ENCODE measurements at regions not wholly inside any gene's neighbourhood (a gene's known extent, or its start where the extent isn't known, plus 50 kb on each side); places are given as distances from the start of the nearest gene placed in this dataset.
"Not testable (repeated sequence)": the region's sequence is repeated elsewhere in the genome, so short reads cannot be mapped to it uniquely, and the experiment has no call there.

DNA sequence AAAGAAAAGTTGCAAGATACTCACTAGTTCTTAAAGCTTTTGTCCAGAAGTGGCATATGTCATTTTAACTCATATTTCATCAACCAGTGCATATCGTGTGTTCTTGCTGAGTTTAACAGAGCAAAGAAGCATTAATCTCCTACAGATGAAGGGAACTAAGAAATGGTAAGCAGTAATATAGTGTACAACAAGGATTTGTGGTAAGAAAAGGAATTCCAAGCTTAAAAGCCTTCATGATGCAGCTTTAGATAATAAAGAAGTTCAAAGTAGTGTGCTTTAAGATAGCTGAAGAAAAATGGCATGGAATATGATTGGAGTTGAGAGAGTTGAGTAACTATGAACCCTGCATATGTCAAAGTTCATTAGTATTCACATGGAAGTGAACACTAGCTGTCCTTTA, 649.8 kb upstream of the FSHR start:
- DNase-seq (ENCODE audit: low read depth, low spot score) = no peak

DNA sequence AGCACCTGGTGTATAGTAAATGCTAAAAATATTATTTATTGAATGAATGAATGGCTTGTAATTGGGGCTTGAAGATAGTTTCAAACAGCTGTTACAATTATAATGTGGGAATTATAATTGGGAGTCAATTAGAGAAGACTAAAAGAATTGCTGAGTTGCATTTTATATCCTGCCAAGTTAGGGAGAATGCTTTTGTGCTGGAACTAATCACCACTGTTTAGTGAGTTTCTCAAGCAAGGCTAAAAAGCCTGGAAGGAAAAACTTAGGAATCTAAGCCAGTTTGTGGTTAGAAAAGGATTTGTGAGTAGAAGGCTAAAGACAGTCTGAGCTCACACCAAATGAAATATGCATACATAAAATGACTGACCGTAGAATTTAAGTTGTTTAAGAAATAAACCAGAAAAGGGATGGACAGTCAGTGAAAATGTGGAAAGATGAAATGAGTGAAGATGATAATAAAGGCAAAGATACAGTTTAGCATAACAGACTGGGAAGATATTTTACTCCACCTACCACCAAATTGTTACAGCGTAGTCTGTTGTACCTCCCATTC, 647.7 kb upstream of the FSHR start:
- DNase-seq (ENCODE audit: low read depth, low spot score) = no peak

DNA sequence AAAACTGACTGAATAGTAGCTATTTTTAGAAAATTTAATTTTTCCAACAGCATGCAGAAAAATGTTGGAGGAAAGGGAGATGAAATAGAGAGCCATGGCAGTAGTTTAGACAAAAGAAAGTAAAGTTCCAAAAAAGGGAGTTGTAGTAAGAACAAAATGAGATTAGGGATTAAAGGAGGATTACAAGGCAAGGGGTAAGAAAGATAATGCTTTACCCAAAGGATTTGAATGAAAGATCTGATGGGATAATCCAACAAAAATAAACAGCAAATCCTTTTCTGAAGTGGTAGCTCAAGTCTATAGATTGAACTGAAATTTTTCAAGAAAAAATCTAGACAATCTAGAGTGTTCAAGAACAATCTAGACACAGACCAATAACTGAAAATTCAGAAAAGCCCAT, 644.3 kb upstream of the FSHR start:
- DNase-seq (ENCODE audit: low read depth, low spot score) = no peak

DNA sequence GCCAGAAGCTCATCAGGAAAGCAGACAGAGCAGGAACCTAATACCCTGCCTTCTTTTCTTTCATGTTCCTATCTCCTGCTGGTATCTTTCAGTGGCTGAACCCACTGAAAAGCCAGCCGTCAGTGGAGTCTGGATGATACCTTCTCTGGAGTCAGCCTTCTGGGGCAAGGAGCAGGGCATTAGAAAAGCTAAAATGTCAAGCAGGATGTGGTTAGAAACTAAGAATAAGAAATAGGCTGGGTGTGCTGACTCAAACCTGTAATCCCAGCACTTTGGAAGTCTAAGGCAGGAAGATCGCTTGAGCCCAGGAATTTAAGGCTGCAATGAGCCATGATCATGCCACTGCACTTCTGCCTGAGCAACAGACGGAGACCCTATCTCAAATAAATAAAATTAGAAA, 642.0 kb upstream of the FSHR start:
- no peak for DNase-seq (ENCODE audit: low read depth, low spot score)

DNA sequence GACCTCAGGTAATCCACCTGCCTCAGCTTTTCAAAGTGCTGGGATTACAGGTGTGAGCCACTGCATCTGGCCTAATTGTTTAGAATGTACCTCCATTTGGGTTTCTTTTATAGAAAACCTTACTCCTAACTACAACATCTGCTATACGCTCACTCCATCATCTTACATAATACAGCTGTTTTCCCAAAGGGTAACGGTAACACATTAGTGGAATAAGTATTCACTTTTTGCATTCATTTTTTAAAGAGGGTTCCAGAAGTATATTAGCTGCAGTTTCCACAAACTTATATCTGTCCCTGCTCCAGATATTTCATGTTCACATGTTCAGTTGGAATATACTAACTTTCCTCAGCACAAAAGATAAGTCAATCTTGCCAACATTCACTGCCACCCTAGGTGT, 640.1 kb upstream of the FSHR start:
- DNase-seq (ENCODE audit: low read depth, low spot score) = no peak

DNA sequence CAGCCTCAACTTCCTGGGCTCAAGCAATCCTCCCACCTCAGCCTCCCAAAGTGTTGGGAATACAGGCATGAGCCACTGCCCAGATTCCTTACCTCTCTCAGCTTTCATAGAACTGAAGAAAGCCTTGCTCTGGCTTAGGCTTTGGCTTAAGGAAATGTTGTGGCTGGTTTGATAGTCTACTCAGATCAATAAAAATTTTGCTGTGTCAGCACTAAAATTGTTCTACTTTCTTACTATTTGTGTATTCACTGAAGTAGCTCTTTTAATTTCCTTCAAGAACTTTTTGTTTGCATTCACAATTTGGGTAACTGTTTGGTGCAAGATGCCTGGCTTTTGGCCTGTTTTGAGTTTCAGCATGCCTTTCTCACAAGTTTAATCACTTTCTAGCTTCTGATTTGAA, 634.0 kb upstream of the FSHR start:
- no peak for DNase-seq (ENCODE audit: low read depth, low spot score)

DNA sequence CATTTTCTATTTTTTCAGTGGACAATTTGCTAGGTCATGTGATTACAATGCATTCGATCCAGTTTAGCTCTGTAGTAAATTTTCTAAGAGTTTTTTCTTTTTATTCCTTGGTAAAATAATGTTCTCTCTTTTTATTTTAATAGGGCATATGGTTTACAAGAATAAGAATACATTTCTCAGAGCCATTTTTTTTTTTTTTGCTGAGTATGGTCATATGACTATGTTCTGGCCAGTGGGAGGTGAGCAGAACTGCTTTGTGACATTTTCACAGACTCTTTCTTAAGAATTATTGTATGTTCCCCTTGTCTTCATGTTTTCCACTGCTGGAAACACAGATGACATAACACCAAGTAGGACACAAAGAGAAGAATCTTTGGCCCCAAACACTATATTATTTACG, 626.6 kb upstream of the FSHR start:
- DNase-seq (ENCODE audit: low read depth, low spot score) = no peak

DNA sequence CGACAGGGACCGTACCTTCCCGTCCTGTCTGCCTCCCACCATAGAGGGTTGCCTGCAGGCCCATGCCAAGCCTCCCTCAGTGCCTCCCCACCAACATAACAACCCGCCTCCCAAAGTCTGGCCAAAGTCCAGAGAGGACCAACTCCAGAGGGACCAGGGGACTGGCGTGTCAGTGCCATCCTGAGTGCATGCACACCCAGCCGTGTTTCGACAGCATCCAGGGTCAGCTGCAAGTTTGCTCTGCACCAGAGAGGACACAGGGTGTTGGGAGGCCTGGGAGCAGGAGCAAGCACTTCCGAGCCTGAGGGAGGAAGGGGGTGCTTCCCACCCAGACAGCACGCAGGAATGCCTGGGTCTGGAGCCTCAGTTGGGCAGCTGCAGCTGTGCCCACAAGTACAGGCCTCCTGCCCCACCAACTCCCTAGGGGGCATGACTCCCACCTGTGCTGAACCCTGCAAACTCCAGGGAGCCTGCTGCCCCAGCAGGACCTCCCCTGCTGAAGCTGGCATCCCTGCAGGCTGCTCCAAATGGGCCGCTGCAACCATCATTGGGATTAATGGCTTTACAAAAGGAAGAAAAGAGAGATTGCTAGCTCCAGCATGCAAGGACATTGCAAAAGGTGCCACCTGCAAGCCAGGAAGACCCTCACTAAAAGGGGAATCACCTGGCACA, 618.1 kb upstream of the FSHR start:
- DNase-seq (ENCODE audit: low read depth, low spot score) = no peak

DNA sequence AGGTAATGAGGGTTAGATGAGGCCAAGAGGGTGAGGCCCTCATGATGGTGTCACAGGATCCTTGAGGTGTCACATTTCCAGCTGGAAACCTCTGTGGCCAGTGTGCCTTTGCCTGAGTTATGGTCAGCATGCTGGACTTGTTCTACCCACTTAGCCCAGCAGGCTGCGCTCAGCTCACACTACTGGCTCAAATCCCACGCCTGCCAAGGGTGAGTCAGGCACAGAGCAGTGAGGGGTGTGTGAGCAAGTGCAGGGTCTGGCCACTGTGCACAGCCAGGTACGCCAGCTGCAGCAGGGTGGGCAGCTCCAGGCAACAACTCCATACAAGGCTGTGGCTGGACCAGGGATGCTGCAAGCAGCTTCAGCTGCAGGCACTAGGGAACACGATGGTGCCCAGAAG, 616.6 kb upstream of the FSHR start:
- no peak for DNase-seq (ENCODE audit: low read depth, low spot score)

DNA sequence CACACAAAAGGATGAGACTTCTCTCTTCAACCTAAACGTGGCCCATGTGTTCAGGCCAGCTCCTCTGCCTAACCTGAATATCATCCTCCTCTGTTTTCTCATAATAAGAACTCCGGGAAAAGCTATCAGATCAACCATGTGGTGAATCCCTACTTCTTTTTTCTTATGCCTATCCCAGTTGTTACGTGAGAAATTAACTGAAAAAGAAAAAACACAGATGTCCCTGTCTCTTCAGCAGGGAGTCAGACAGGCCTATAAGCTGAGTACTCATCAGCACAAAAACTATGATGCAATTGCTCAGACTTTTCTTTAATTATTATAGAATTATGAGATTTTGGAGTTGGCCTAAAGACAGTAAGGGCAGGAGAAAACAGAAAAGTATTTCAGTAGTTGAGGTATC, 613.0 kb upstream of the FSHR start:
- DNase-seq (ENCODE audit: low read depth, low spot score) = no peak

DNA sequence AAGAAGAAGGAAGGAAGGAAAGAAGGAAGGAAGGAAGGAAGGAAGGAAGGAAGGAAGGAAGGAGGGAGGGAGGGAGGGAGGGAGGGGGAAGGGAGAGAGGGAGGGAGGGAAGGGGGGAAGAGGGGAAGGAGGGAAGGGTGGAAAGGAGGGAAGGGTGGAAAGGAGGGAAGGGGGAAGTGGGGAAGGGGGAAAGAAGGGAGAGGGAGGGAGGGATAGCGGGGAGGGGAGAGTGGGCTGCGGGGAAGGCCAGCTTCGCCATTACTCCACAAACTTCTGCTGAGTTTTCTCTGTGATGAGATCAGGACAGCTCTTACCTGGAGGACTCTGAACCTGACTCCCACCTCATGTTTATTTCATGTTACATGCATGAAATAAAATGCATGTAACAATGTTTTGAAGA, 601.5 kb upstream of the FSHR start:
- no peak for DNase-seq (ENCODE audit: low read depth, low spot score)

DNA sequence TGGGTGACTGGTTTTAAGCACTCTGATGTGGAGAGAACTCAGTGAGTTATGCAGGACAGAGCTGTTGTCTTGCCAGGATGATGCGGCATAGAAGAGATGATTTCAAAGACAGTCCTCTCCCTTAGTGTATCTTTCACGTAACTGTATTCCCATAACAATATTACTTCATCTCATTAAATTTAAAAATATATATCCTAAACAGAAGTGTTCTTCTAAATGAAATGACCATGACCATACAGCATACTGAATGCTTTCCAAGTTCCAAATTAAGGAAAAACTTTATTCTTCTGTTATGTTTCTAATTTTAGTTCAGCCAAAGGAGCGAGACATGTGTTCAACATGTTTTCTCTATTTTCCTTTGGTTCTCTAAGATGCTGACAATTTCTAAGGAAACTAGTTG, 600.1 kb upstream of the FSHR start:
- DNase-seq (ENCODE audit: low read depth, low spot score) = no peak

DNA sequence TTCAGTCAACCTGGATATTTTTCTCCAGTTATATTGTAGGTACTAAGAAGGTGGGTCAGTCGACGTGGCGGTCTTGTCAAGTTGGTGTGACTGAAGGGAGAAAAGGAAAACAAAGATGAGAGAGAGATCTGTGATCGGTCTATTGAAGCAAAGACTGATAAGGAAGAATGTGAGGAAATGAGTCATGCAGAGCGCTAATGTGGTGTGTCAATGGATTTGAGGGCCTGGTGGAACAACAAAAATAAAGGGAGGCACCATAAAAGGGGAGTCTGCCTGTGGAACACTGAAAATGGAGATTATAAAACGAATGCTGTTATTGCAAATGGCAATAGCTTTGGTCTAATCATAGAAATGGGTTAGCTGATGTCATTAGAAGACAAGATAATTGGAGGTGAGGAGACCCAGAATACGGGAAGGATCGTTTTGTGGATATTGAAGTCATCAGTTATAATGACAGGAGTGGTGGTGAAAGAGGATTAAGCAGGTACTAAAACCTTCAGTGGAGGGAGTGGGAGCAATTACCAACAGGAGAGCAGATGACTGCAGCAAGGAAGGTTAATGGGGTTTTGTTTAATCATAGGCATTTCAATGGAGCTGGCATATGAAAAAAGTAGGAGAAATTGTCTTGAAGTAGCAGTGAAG, 599.1 kb upstream of the FSHR start:
- no peak for DNase-seq (ENCODE audit: low read depth, low spot score)

DNA sequence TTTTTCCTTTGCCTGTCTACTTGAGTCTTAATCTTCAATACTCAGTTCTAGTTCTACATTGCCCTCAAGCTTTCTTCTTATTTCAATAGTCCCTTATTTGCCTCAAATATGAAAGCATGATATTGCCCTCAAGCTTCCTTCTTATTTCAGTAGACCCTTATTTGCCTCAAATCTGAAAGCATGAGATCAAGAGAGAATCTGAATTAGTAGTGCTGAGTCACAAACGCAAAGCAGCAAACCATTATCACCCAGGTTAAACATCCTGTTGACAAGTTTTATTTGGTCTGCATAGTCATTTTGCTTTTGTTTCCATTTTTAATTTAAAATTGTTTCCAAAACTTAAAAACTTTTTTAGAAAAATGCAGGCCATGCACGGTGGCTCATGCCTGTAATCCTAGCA, 583.3 kb upstream of the FSHR start:
- DNase-seq (ENCODE audit: low read depth, low spot score) = no peak

DNA sequence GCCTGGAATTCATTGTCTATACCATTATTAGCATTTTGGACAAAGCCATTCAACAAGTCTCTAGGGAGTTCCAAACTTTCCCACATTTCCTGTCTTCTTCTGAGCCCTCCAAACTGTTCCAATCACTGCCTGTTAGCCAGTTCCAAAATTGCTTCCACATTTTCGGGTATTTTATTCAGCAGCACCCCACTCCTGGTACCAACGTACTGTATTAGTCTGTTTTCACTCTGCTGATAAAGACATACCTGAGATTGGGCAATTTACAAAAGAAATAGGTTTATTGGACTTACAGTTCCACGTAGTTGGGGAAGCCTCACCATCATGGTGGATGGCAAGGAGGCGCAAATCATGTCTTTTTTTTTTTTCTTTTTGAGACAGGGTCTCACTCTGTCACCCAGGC, 578.6 kb upstream of the FSHR start:
- DNase-seq (ENCODE audit: low read depth, low spot score) = not testable (repeated sequence)

DNA sequence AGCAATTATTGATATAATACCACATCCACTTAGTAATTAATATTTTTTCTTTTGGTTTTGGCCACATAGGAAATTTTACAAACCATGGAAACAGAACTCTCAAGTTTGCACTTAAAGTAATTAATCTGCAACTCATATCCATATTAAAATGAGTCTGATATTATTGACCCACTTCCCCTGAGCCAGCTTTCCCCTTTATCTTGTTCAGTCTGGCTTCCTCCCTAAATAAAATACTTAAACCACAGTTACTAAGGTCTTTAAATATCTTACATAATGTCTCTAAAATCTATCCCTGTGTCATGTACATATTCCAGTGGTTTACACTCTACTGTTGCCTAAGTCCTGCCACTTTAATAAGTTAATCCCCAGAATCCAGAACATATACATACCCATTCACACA, 564.9 kb upstream of the FSHR start:
- no peak for DNase-seq (ENCODE audit: low read depth, low spot score)

DNA sequence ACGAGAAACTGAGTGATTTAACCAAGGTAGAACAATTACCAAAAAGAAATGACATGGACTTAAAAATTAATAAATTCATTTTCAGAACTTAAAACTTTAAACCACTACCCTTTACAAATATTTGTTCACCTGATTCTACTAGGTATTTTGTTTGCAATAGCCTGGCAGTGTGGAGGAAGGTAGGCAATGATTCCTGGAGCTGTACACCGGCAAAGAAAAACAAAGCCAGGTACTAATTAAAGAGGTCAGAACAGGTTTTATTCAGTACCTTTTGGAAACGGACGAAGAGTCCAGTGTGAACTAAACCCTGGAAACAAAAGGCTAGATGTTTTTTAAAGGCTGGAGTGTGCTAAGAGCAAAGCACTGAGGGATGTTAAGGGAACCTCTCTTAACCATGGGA, 561.3 kb upstream of the FSHR start:
- DNase-seq (ENCODE audit: low read depth, low spot score) = no peak

DNA sequence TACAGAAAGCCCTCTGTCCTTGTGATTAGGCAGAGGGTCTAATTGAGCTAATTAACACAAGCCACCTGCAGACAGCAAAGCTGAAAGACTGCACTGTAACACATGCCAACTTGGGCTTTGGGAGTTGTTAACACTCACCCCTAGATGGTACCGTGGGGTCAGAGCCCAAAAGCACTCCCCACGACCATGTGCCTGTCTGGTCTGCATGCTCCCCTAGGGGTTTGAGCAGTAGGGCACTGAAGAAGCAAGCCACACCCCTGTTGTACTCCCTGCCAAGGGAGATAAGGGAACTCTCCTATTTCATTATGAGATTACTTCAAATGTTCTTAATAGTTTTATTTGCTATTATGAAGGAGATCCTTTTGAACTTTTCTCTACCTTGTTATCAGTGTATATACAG, 560.1 kb upstream of the FSHR start:
- DNase-seq (ENCODE audit: low read depth, low spot score) = no peak

DNA sequence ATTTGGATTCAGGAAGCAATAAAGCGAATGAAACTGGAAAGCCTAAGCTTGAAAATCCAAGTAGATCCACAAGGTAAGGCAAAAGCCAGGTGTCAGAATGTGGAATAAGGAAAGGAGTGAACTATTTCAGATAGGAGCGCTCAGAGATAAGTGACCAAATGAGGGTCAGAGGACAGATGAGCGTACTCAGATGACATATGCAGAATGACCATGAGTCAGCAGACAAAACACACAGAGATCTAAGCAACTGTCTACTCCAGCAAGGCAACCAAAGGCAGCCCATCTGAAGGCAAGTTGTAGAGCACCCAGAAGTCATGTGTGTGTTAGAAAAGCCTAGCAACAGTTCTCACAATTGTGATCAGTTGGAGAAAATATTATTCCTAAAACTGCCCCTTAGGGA, 548.4 kb upstream of the FSHR start:
- DNase-seq (ENCODE audit: low read depth, low spot score) = no peak

DNA sequence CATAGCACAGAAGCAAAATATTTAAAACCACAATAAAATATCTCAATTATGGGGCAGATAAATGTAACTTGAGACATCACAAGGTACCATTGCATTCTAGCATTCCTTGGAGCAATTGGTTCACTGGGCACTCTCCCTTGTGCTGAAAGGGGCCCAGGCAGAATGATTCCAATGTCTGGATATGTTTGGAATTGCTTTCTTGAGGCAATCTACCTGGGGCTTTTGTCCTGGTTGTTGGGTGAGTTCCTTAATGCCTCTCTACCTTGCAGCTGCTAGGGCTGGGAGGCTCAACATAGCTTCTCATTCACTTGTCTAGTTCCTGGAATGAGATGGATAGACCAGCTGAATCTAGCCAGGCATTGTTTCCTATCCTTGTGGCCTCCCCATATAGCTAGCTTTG, 539.6 kb upstream of the FSHR start:
- no peak for DNase-seq (ENCODE audit: low read depth, low spot score)

DNA sequence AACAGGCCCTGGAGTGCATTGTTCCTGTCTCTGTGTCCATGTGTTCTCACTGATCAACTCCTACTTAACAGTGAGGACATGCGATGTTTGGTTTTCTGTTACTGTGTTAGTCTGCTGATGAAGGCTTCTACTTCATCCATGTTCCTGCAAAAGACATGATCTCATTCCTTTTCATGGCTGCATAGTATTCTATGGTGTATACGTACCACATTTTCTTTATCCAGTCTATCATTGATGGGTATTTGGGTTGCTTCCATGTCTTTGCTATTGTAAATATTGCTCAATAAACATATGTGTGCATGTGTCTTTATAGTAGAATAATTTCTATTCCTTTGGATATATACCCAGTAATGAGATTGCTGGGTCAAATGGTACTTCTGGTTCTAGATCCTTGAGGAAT, 537.7 kb upstream of the FSHR start:
- not testable (repeated sequence) for DNase-seq (ENCODE audit: low read depth, low spot score)

DNA sequence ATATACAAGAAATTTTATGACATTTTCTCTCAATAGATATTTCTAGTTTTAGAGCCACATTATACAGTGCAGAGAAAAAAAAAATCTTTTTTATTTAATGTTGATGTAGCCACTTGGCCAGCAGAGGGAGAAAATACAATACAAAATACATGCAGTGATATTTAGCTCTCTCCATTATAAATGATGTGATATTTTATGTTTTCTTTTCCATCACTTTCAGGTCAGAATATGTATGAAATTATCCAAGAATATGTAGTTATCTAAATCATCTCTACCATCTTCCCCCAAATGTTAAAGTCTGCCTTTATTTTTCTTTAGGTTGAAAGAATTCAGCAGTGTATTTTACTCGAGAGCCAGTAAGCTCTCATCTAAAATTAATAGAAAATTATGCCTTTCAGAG, 533.6 kb upstream of the FSHR start:
- DNase-seq (ENCODE audit: low read depth, low spot score) = no peak

DNA sequence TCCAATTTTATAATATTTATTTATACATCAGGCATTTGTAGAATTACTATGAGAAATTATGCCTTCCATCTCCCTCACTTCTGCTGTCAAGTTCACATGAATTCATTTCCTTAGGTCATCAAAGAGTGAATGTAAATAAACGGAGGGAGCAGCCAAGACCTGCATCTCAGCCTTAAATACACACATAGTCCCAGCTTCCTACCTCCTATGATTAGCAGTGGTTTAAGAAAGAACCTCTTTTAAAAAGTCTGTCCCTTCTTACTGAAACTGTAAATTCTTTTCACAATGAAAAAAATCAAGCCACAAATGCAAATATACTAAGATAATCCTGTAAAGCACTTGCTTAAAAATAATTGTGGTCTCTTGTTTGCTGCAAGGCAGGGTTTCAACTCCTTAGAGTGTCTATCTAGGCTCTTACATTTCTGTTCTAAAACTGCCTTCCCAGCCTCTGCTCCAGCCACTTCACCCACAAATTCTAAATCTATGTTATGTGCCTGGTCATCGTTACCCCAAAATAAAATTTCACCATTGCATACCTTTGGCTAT, 532.7 kb upstream of the FSHR start:
- no peak for DNase-seq (ENCODE audit: low read depth, low spot score)

Data from brain pericyte (primary cell).